IMR-90 (cell line): ENCODE measurements at regions not wholly inside any gene's neighbourhood (a gene's known extent, or its start where the extent isn't known, plus 50 kb on each side); places are given as distances from the start of the nearest gene placed in this dataset.
A peak's percentile ranks its signal among the peaks of the same experiment; 100 is the strongest.

Experiments used
- ATAC-seq: fragments of 200-7000 bp; cut with Tn5 transposase; 2 replicates; pipeline ENCODE4 v1.9.1; 2020; ENCODE audit warnings: low read depth, mild to moderate bottlenecking, moderate library complexity
- BruUV-seq: library from RNA; stranded (reverse); fragments of 400-500 nt; replicated peaks from 2 replicates; lab custom pipeline; 2021; lab: Mats Ljungman, UMichigan
- CTCF ChIA-PET: fragments of 300-600 bp; formaldehyde crosslinking; extraction: SDS; loops from one replicate; lab custom pipeline; 2021; ENCODE audit warnings: antibody characterized with exemption; lab: Yijun Ruan, JAX
- POLR2A ChIA-PET: fragments of 300-600 bp; sonication (Branson Sonifier 250); formaldehyde crosslinking; loops from one replicate; lab custom pipeline; 2022; ENCODE audit warnings: antibody characterized with exemption; ENCODE audit not compliant: unreplicated experiment; lab: Charles Lee
- DNase-seq: peaks from one replicate; pipeline ENCODE4 v3.0.0; 2013
- H2AFZ ChIP-seq: replicated peaks from 2 replicates; pipeline ENCODE3; 2013; ENCODE audit warnings: low read length, mild to moderate bottlenecking; ENCODE audit not compliant: poor library complexity
- H2AK5ac ChIP-seq: 2 replicates; pipeline ENCODE4 v1.6.1; 2013; ENCODE audit warnings: low read depth, low read length, inconsistent platforms
- H2AK9ac ChIP-seq: replicated peaks from 2 replicates; pipeline ENCODE3; 2013; ENCODE audit warnings: mild to moderate bottlenecking, low read depth, low read length, moderate library complexity; ENCODE audit not compliant: poor library complexity
- H2BK120ac ChIP-seq: 2 replicates; pipeline ENCODE4 v1.6.1; 2013; ENCODE audit warnings: low read depth, low read length, inconsistent platforms
- H2BK15ac ChIP-seq: 3 replicates; pipeline ENCODE4 v1.6.1; 2013; ENCODE audit warnings: low read depth, low read length, inconsistent platforms
- H2BK20ac ChIP-seq: 2 replicates; pipeline ENCODE4 v1.6.1; 2013; ENCODE audit warnings: low read depth, mild to moderate bottlenecking, inconsistent platforms, low read length, moderate library complexity
- H2BK5ac ChIP-seq: 2 replicates; pipeline ENCODE4 v1.6.1; 2013; ENCODE audit warnings: mild to moderate bottlenecking, low read depth, low read length, inconsistent platforms; ENCODE audit not compliant: poor library complexity, severe bottlenecking
- H3K14ac ChIP-seq: replicated peaks from 2 replicates; pipeline ENCODE4 v1.6.1; 2013; ENCODE audit warnings: low read depth, low read length, inconsistent platforms
- H3K18ac ChIP-seq: 2 replicates; pipeline ENCODE4 v1.6.1; 2013; ENCODE audit warnings: low read depth, low read length, control low read depth
- H3K23ac ChIP-seq: 2 replicates; pipeline ENCODE4 v1.6.1; 2013; ENCODE audit warnings: low read depth, low read length, inconsistent platforms
- H3K27ac ChIP-seq: 2 replicates; pipeline ENCODE4 v1.5.1; 2013; ENCODE audit warnings: mild to moderate bottlenecking, control low read depth, low read length; ENCODE audit not compliant: insufficient read depth
- H3K27me3 ChIP-seq: 2 replicates; pipeline ENCODE4 v1.6.1; 2013; ENCODE audit warnings: low read length; ENCODE audit not compliant: control insufficient read depth, insufficient read depth
- H3K36me3 ChIP-seq: 2 replicates; pipeline ENCODE4 v1.6.1; 2013; ENCODE audit warnings: low read length, mixed read lengths; ENCODE audit not compliant: control insufficient read depth, insufficient read depth
- H3K4ac ChIP-seq: 2 replicates; pipeline ENCODE4 v1.6.1; 2013; ENCODE audit warnings: low read depth, low read length, inconsistent platforms
- H3K4me1 ChIP-seq: 2 replicates; pipeline ENCODE4 v1.6.1; 2013; ENCODE audit warnings: low read length, mixed read lengths; ENCODE audit not compliant: control insufficient read depth, insufficient read depth
- H3K4me2 ChIP-seq: 2 replicates; pipeline ENCODE4 v1.6.1; 2013; ENCODE audit warnings: low read depth, mild to moderate bottlenecking, control low read depth, low read length, moderate library complexity
- H3K4me3 ChIP-seq: 2 replicates; pipeline ENCODE4 v1.5.1; 2013; ENCODE audit warnings: low read depth, mild to moderate bottlenecking, control low read depth, low read length, moderate library complexity; ENCODE audit not compliant: insufficient read depth
- H3K56ac ChIP-seq: 2 replicates; pipeline ENCODE4 v1.6.1; 2013; ENCODE audit warnings: low read length, inconsistent platforms; ENCODE audit not compliant: insufficient read depth; ENCODE audit errors: extremely low read depth
- H3K79me1 ChIP-seq, 2 experiments: 2 replicates each; pipeline ENCODE4 v1.6.1; 2013; ENCODE audit warnings: low read length in 2 of 2, inconsistent platforms in 1 of 2, low read depth in 1 of 2
- H3K9ac ChIP-seq: 2 replicates; pipeline ENCODE4 v1.6.1; 2013; ENCODE audit warnings: low read depth, low read length, control low read depth
- H3K9me1 ChIP-seq: 2 replicates; pipeline ENCODE4 v1.6.1; 2013; ENCODE audit warnings: low read length, inconsistent platforms; ENCODE audit not compliant: insufficient read depth
- H3K9me3 ChIP-seq: 2 replicates; pipeline ENCODE4 v1.6.1; 2013; ENCODE audit warnings: low read length; ENCODE audit not compliant: control insufficient read depth, insufficient read depth
- H4K20me1 ChIP-seq: 2 replicates; pipeline ENCODE4 v1.6.1; 2013; ENCODE audit warnings: low read length, inconsistent platforms; ENCODE audit not compliant: insufficient read depth
- H4K5ac ChIP-seq: 2 replicates; pipeline ENCODE4 v1.6.1; 2013; ENCODE audit warnings: mild to moderate bottlenecking, low read depth, low read length, control low read depth
- H4K8ac ChIP-seq, 2 experiments: 2 replicates each; pipeline ENCODE4 v1.6.1; 2013; ENCODE audit warnings: low read depth in 2 of 2, low read length in 2 of 2, control low read depth in 1 of 2, inconsistent platforms in 1 of 2
- H4K91ac ChIP-seq: 2 replicates; pipeline ENCODE4 v1.6.1; 2013; ENCODE audit warnings: low read depth, low read length, inconsistent platforms; ENCODE audit not compliant: insufficient read depth
- BHLHE40 ChIP-seq: fragments of 150-350 bp; IDR thresholded peaks from 2 replicates; pipeline ENCODE4 v1.6.1; 2016; ENCODE audit warnings: mild to moderate bottlenecking, low read depth, low read length
- CHD1 ChIP-seq: IDR thresholded peaks from 2 replicates; pipeline ENCODE4 v1.6.1; 2012; ENCODE audit warnings: low read depth, low read length, improper control_type of control experiment
- RCOR1 ChIP-seq: IDR thresholded peaks from 2 replicates; pipeline ENCODE4 v1.6.1; 2012; ENCODE audit warnings: mild to moderate bottlenecking, low read length, improper control_type of control experiment; ENCODE audit not compliant: insufficient replicate concordance
- RFX5 ChIP-seq: IDR thresholded peaks from 2 replicates; pipeline ENCODE4 v1.8.0; 2012; ENCODE audit warnings: low read depth, mild to moderate bottlenecking, low read length, moderate library complexity
- WGBS, 2 experiments: methylation state at CpG; one replicate each; pipeline versions ENCODE4 v1.1.5 to v1.1.7; 2013; ENCODE audit warnings: missing lambda C conversion rate in 2 of 2; ENCODE audit not compliant: insufficient read length in 1 of 2; ENCODE audit errors: extremely low coverage in 2 of 2; 5-methylcytosine and 5-hydroxymethylcytosine counted together
- dilution Hi-C: fragments of 300-500 bp; cut with HindIII; formaldehyde crosslinking; loops from one replicate; pipeline ENCODE4 v1.14.3; 2018; ENCODE audit warnings: low sequenced_read_pairs; ENCODE audit not compliant: unreplicated experiment
- in situ Hi-C: fragments of 300-500 bp; cut with MboI; formaldehyde crosslinking; loops from 3 replicates; pipeline ENCODE4 v1.14.3; 2019; ENCODE audit warnings: low sequenced_read_pairs, inconsistent platforms, mixed read lengths
- intact Hi-C: fragments of 100-400 bp; cut with micrococcal nuclease; formaldehyde crosslinking; loops from 2 replicates; pipeline ENCODE4 v1.10.0; 2022

DNA sequence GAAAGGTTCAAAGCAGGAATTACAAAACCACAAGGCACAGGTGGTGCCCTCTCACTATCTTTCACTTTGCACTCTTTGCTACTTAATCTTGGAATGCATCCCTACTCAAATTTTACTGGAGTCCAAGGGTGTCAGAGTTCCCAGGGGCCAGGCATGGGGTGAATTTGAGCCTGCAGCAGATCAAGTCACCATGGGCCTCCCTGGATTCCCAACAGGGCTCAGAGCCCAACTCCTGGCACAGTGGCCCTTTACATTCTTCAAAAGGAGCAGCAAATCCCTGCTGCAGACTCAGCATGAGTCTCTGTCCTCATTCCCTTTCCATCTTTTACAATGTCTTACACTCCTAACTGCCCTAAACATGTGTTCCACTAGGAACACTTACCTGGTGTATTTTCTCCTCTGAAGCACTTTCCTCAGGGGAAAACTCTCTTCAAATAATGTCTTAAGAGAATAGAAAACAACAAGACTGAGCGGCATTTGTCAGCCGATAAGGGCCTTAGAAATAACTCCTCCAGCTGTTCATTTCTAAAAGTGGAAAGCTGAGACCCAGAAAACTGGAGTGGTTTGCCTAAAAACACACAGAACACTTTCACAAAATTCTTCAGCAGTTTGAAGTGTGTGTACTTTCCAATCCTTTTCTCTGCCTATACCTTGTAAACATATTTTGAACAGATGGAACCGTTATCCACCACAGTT, 596.0 kb downstream of the INSC start:
- Histone ChIP-seq H3K4me3 (no peak overlapping the region), H3K18ac (peak overlapping the region; percentile 60), H2BK5ac (no peak overlapping the region), H4K91ac (peak overlapping the region; percentile 37), H2BK20ac (peak overlapping the region; percentile 82), H3K4me2 (no peak overlapping the region), H2BK15ac (peak overlapping the region; percentile 1; the same call in 1 of the 3 replicates), H2BK120ac (peak overlapping the region; percentile 67), H3K23ac (no peak overlapping the region), H3K36me3 (no peaks in the 10 kb centered on the region), H4K5ac (peak overlapping the region; percentile 77), H3K27me3 (no peaks in the 10 kb centered on the region), H2AFZ (no peak overlapping the region), H3K9me3 (peaks cover 4% of the 10 kb centered on the region; the same call in 1 of the 2 replicates), H3K9ac (no peak overlapping the region), H3K9me1 (peaks cover 9% of the 10 kb centered on the region; the same call in 1 of the 2 replicates), H3K4ac (peak overlapping the region; percentile 65; the same call in 1 of the 2 replicates), H4K8ac (peak overlapping the region in 1 of 2 experiments; percentile 13; a peak in 1 of 4 replicates), H3K56ac (no peak overlapping the region), H3K27ac (no peak overlapping the region), H3K79me1 (no peaks in the 10 kb centered on the region), H3K4me1 (peaks cover 29% of the 10 kb centered on the region), H3K14ac (peak overlapping the region; percentile 46; the same call in 1 of the 2 replicates), H2AK5ac (0 out of 2 replicates have a peak overlapping the region, but pooled peaks have one; percentile 1), H4K20me1 (no peaks in the 10 kb centered on the region), H2AK9ac (no peak overlapping the region)
- intact Hi-C loops (loop anchor here (5.0 kb wide), 3 partner anchors 43 to 487 kb away; no protein-coding TSS in a partner anchor), in situ Hi-C loops (no loop called here), dilution Hi-C loops (no loop called here)
- no peak for TF ChIP-seq RFX5
- TF ChIP-seq CHD1 = no peak
- no peak for TF ChIP-seq BHLHE40
- TF ChIP-seq RCOR1 = no peak
- ChIA-PET POLR2A (interaction anchor here (1.1 kb wide), 1 partner anchor 13 kb away, joined by 3 read pairs; no protein-coding TSS in a partner anchor), CTCF (no interaction called here)
- no TSS peak for BruUV-seq
- no peak for DNase-seq
- no peak for ATAC-seq
- 70% methylated on average over 2 of the region's 3 CpGs; no CpG with 5 or more reads in 1 of the 2 experiments for WGBS, 2 experiments
